Left lung (tissue), 4 donors: ENCODE measurements at regions not wholly inside any gene's neighbourhood (a gene's known extent, or its start where the extent isn't known, plus 50 kb on each side); places are given as distances from the start of the nearest gene placed in this dataset.
"Not testable (repeated sequence)": the region's sequence is repeated elsewhere in the genome, so short reads cannot be mapped to it uniquely, and the experiment has no call there.

Experiments
- ATAC-seq: fragments of 200-7000 bp; cut with Tn5 transposase; one replicate; pipeline ENCODE4 v1.9.1; 2020; ENCODE audit warnings: moderate library complexity
- DNase-seq, 4 donors: peaks; one replicate each; pipeline ENCODE4 v3.0.0-alpha.2; 2013 to 2020
- H3K27ac ChIP-seq, 2 donors: fragments of 200-600 bp; sonication (generic) in 1 of 2; one replicate each; pipeline versions ENCODE4 v1.5.0 to v1.8.0; 2020 to 2021
- H3K27me3 ChIP-seq, 2 donors: fragments of 200-600 bp; sonication (generic) in 1 of 2; one replicate each; pipeline versions ENCODE4 v1.5.0 to v1.8.0; 2020 to 2021
- H3K36me3 ChIP-seq, 2 donors: fragments of 200-600 bp; sonication (generic) in 1 of 2; one replicate each; pipeline versions ENCODE4 v1.5.0 to v1.8.0; 2020 to 2021
- H3K4me1 ChIP-seq, 2 donors: fragments of 200-600 bp; one replicate each; pipeline ENCODE4 v1.8.0; 2021
- H3K4me3 ChIP-seq, 2 donors: fragments of 200-600 bp; sonication (generic) in 1 of 2; one replicate each; pipeline versions ENCODE4 v1.5.0 to v1.8.0; 2020 to 2021; ENCODE audit warnings: mild to moderate bottlenecking in 1 of 2
- H3K9me3 ChIP-seq, 2 donors: fragments of 200-600 bp; sonication (generic) in 1 of 2; one replicate each; pipeline versions ENCODE4 v1.5.0 to v1.8.0; 2020 to 2021
- intact Hi-C, 2 donors: fragments of 100-400 bp; cut with DNase I; formaldehyde crosslinking; loops; one replicate each; pipeline versions ENCODE4 v1.11.2 to v1.14.2; 2022
- TF ChIP-seq, protein P1 (sequence below), 2 donors: fragments of 200-600 bp; sonication (generic) in 1 of 2; IDR thresholded peaks; one replicate each; pipeline versions ENCODE4 v1.5.0 to v1.8.0; 2021; ENCODE audit warnings: antibody characterized with exemption in 2 of 2
- donor health status: DM: no; HTN: yes; CAD: no.
- donor health status: DM: no; HTN: no; CAD: no.

- ATAC-seq (no peak), DNase-seq (no peak)
- TF ChIP-seq, protein P1, sequence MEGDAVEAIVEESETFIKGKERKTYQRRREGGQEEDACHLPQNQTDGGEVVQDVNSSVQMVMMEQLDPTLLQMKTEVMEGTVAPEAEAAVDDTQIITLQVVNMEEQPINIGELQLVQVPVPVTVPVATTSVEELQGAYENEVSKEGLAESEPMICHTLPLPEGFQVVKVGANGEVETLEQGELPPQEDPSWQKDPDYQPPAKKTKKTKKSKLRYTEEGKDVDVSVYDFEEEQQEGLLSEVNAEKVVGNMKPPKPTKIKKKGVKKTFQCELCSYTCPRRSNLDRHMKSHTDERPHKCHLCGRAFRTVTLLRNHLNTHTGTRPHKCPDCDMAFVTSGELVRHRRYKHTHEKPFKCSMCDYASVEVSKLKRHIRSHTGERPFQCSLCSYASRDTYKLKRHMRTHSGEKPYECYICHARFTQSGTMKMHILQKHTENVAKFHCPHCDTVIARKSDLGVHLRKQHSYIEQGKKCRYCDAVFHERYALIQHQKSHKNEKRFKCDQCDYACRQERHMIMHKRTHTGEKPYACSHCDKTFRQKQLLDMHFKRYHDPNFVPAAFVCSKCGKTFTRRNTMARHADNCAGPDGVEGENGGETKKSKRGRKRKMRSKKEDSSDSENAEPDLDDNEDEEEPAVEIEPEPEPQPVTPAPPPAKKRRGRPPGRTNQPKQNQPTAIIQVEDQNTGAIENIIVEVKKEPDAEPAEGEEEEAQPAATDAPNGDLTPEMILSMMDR (IDR thresholded peaks at IDR 0.05) = no peak
- no peaks in the 10 kb centered on the region for H3K27me3 ChIP-seq
- no peaks in the 10 kb centered on the region for H3K36me3 ChIP-seq
- intact Hi-C loops = no loop called here
- H3K27ac ChIP-seq = no peak overlapping the region
- no peaks in the 10 kb centered on the region for H3K4me1 ChIP-seq
- no peaks in the 10 kb centered on the region for H3K9me3 ChIP-seq
- H3K4me3 ChIP-seq = no peak overlapping the region
These were observed 83.0 kb upstream of the WAC start for GRCh38 chr10:28449926-28450325.

- ATAC-seq (no peak), DNase-seq (no peak)
- TF ChIP-seq, protein P1 (IDR thresholded peaks at IDR 0.05) = no peak
- Histone ChIP-seq H3K36me3 (no peaks in the 10 kb centered on the region), H3K4me1 (no peaks in the 10 kb centered on the region), H3K27ac (no peak overlapping the region), H3K27me3 (no peaks in the 10 kb centered on the region), H3K4me3 (no peak overlapping the region), H3K9me3 (no peaks in the 10 kb centered on the region)
- intact Hi-C loops = no loop called here
These were observed 79.0 kb upstream of the WAC start for GRCh38 chr10:28453926-28454325.

GRCh38 chr10:28457110-28457509 is 75.8 kb upstream of the WAC start:
- intact Hi-C loops = no loop called here
- ATAC-seq = no peak
- H3K9me3 ChIP-seq = no peaks in the 10 kb centered on the region

GRCh38 chr10:28457873-28458272 is 75.0 kb upstream of the WAC start:
- intact Hi-C loops, H3K36me3 ChIP-seq, DNase-seq, H3K4me3 ChIP-seq, H3K4me1 ChIP-seq, H3K27ac ChIP-seq, H3K27me3 ChIP-seq, ATAC-seq, H3K9me3 ChIP-seq: not testable (repeated sequence)

More at GRCh38 chr10:28457110-28457509, 75.8 kb upstream of the WAC start:
- no peak overlapping the region for H3K4me3 ChIP-seq
- H3K27me3 ChIP-seq = no peaks in the 10 kb centered on the region
- TF ChIP-seq, protein P1 (IDR thresholded peaks at IDR 0.05) = no peak
- DNase-seq = no peak
- H3K36me3 ChIP-seq = no peaks in the 10 kb centered on the region
- H3K27ac ChIP-seq = no peak overlapping the region
- H3K4me1 ChIP-seq = no peaks in the 10 kb centered on the region

DNA sequence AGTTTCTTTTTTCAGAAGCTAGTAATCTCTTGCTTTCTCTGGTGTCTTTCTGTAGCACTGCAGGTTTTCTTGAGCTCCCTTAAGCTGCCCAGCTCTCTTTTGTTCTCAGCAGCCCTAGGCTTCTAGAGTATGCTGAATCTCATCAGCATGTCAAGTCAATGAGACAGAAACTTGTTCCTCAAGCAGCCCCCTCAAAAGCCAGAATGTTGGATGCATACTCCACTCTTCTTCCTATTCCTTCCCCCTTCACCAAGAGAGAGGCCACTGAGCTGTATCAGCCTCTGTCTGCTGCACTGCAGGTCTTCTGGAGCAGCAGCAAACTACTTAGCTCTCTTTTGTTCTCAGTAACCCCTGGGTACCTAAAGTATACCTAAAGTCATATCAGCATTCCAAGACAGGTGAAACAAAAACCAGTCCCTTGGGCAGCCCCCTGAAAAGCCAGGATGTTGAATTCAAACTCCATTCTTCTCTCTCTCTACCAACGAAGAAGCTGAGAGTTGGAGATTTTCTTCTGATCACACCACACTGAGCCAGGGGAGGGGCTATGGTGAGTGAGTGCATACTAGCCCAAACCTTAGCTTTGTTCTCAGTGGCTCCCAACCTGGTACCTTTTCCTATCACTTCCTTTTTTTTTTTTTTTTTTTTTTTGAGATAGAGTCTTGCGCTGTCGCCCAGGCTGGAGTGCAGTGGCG is 73.3 kb upstream of the WAC start:
- intact Hi-C loops = no loop called here
- no peaks in the 10 kb centered on the region for H3K36me3 ChIP-seq
- H3K27ac ChIP-seq = no peak overlapping the region
- DNase-seq (no peak), ATAC-seq (no peak)
- TF ChIP-seq, protein P1 (IDR thresholded peaks at IDR 0.05) = no peak
- no peak overlapping the region for H3K4me3 ChIP-seq
- no peaks in the 10 kb centered on the region for H3K27me3 ChIP-seq
- H3K9me3 ChIP-seq = no peaks in the 10 kb centered on the region
- H3K4me1 ChIP-seq = no peaks in the 10 kb centered on the region

DNA sequence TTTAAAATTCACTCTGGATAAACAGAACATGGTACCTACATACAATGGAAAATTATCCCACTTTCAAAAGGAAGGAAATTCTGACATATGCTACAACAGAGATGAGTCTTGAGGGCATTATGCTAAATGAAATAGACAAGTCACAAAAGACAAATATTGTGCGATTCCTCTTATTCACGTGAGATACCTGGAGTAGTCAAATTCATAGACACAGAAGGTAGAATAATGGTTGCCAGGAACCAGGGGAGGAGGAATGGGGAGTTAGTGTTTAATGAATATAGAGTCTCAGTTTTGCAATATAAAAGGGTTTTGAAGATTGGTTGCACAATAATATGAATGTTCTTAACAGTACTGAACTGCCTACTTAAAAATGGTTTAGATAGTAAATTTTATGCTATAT is 69.8 kb upstream of the WAC start:
- no peaks in the 10 kb centered on the region for H3K36me3 ChIP-seq
- intact Hi-C loops = no loop called here
- DNase-seq = no peak
- no peaks in the 10 kb centered on the region for H3K4me1 ChIP-seq
- H3K9me3 ChIP-seq = no peaks in the 10 kb centered on the region
- H3K27ac ChIP-seq = no peak overlapping the region
- no peaks in the 10 kb centered on the region for H3K27me3 ChIP-seq
- TF ChIP-seq, protein P1 (IDR thresholded peaks at IDR 0.05) = no peak
- ATAC-seq = peak; percentile 46
- no peak overlapping the region for H3K4me3 ChIP-seq
